Activated CD4-positive, alpha-beta T cell treated with anti-CD3 and anti-CD28 coated beads for 36 hours (primary cell): ENCODE measurements at regions not wholly inside any gene's neighbourhood (a gene's known extent, or its start where the extent isn't known, plus 50 kb on each side); places are given as distances from the start of the nearest gene placed in this dataset.

ENCODE experiments used
- ATAC-seq: fragments of 200-7000 bp; cut with Tn5 transposase; one replicate; pipeline ENCODE4 v1.10.0; 2021; ENCODE audit warnings: mild to moderate bottlenecking, moderate library complexity
- CTCF ChIA-PET: fragments of 350-600 bp; sonication (Branson Sonifier 250); formaldehyde crosslinking; loops from one replicate; lab custom pipeline; 2021; ENCODE audit warnings: antibody characterized with exemption; lab: Charles Lee
- POLR2A ChIA-PET: fragments of 350-600 bp; sonication (Branson Sonifier 250); formaldehyde crosslinking; loops from one replicate; lab custom pipeline; 2021; ENCODE audit warnings: antibody characterized with exemption, inconsistent platforms; lab: Charles Lee
- DNase-seq: peaks from one replicate; pipeline ENCODE4 v3.0.0-alpha.2; 2020
- H3K27ac Mint-ChIP-seq: one replicate; pipeline ENCODE4 v1.8.0; 2021; ENCODE audit warnings: mixed read lengths
- H3K27me3 Mint-ChIP-seq: one replicate; pipeline ENCODE4 v1.8.0; 2021; ENCODE audit warnings: mixed read lengths
- H3K36me3 Mint-ChIP-seq: one replicate; pipeline ENCODE4 v1.8.0; 2021; ENCODE audit warnings: low read depth, mixed read lengths
- H3K4me1 Mint-ChIP-seq: one replicate; pipeline ENCODE4 v1.8.0; 2021; ENCODE audit warnings: mixed read lengths
- H3K4me3 Mint-ChIP-seq: one replicate; pipeline ENCODE4 v1.8.0; 2021; ENCODE audit warnings: mild to moderate bottlenecking, moderate library complexity, mixed read lengths
- H3K9me3 Mint-ChIP-seq: one replicate; pipeline ENCODE4 v1.8.0; 2021; ENCODE audit warnings: low read depth, mixed read lengths
- intact Hi-C, 2 experiments: fragments of 100-400 bp; cut with DNase I in 1 of 2; cut with micrococcal nuclease in 1 of 2; formaldehyde crosslinking; loops; one replicate each; pipeline versions ENCODE4 v1.14.2 to v1.15.1; 2022 to 2024; cut with DNase I, micrococcal nuclease

DNA sequence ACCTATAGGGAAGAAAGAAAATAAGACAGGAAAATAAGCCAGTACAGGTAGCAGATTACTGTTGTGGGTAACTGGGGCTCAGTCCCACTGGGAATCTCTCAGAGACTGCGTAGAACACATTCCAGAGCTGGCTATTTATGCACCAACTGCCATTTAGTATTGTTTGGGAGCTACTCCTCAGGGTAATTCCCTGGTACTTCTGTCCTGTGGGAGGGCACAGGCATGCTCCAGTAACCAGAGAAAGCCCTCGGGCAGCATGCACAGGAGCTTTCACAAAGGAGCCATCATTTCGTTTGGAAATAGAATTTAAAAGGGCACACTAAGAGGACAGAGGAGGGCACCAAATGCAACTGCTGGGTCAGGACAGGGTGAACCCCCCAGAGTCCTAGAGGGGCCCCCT, 148.0 kb upstream of the LRFN2 start:
- POLR2A ChIA-PET = no interaction called here

GRCh38 chr6:40734607-40735006, 147.4 kb upstream of the LRFN2 start:
- ATAC-seq = no peak
- DNase-seq = no peak
- peaks cover 7% of the 10 kb centered on the region for H3K27me3 Mint-ChIP-seq
- no peaks in the 10 kb centered on the region for H3K4me1 Mint-ChIP-seq
- H3K4me3 Mint-ChIP-seq = no peak overlapping the region
- intact Hi-C loops = no loop called here
- CTCF ChIA-PET = interaction anchor here (0.6 kb wide), 1 partner anchor 986 kb away, joined by 3 read pairs; no protein-coding TSS in a partner anchor
- no peaks in the 10 kb centered on the region for H3K9me3 Mint-ChIP-seq
- H3K36me3 Mint-ChIP-seq = no peaks in the 10 kb centered on the region
- POLR2A ChIA-PET = no interaction called here
- no peak overlapping the region for H3K27ac Mint-ChIP-seq

More for the DNA sequence above, 148.0 kb upstream of the LRFN2 start:
- intact Hi-C loops = no loop called here
- H3K4me1 Mint-ChIP-seq = no peaks in the 10 kb centered on the region
- H3K9me3 Mint-ChIP-seq = no peaks in the 10 kb centered on the region
- H3K27ac Mint-ChIP-seq = no peak overlapping the region
- no peaks in the 10 kb centered on the region for H3K36me3 Mint-ChIP-seq
- CTCF ChIA-PET = no interaction called here
- DNase-seq (no peak), ATAC-seq (no peak)
- no peak overlapping the region for H3K4me3 Mint-ChIP-seq
- H3K27me3 Mint-ChIP-seq = peaks cover 7% of the 10 kb centered on the region

DNA sequence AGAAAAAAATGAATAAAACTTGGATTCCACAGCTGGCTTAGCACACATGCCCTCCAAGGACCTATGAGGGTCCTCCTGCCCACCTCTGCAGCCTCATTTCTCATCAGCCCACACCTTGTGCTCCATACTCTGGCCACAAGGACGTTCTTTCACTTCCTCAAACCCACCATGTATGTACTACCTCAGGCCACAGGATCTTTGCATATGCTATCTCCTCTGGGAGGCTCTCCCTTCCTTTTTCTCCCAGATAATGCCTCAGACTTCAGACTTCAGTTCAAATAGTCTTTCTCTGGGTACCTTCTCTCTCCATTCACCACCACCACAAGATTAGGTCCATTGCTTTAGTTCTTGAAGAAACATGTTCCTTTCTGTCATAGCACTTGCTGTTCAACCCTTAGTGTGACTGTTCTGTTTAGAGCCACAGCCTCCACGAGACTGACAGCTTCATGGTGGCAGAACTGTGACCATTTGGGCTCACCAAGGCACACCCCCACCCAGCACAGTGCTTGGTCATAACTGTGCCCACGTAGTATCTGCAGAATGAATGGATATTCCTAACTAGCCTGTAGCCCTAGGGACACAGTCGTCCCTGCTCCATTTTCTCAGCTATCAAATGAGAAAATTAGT, 146.7 kb upstream of the LRFN2 start:
- Mint-ChIP-seq H3K4me1 (no peaks in the 10 kb centered on the region), H3K27me3 (peaks cover 7% of the 10 kb centered on the region), H3K4me3 (no peak overlapping the region), H3K27ac (no peak overlapping the region), H3K36me3 (no peaks in the 10 kb centered on the region), H3K9me3 (no peaks in the 10 kb centered on the region)
- intact Hi-C loops = no loop called here
- ATAC-seq (no peak), DNase-seq (no peak)
- ChIA-PET POLR2A (no interaction called here), CTCF (no interaction called here)

- no peaks in the 10 kb centered on the region for H3K9me3 Mint-ChIP-seq
- H3K4me3 Mint-ChIP-seq = no peak overlapping the region
- DNase-seq (no peak), ATAC-seq (no peak)
- H3K36me3 Mint-ChIP-seq = no peaks in the 10 kb centered on the region
- H3K27me3 Mint-ChIP-seq = peaks cover 7% of the 10 kb centered on the region
- H3K27ac Mint-ChIP-seq = no peak overlapping the region
- H3K4me1 Mint-ChIP-seq = no peaks in the 10 kb centered on the region
- intact Hi-C loops = no loop called here
- POLR2A ChIA-PET = no interaction called here
- CTCF ChIA-PET = interaction anchor here (0.9 kb wide), 1 partner anchor 143 kb away, joined by 3 read pairs; no protein-coding TSS in a partner anchor
Observed at GRCh38 chr6:40733290-40733689, 146.1 kb upstream of the LRFN2 start.

GRCh38 chr6:40732878-40733277, 145.7 kb upstream of the LRFN2 start:
- Mint-ChIP-seq H3K36me3 (no peaks in the 10 kb centered on the region), H3K4me1 (no peaks in the 10 kb centered on the region), H3K9me3 (no peaks in the 10 kb centered on the region), H3K27ac (no peak overlapping the region), H3K27me3 (peaks cover 7% of the 10 kb centered on the region), H3K4me3 (no peak overlapping the region)
- no peak for ATAC-seq
- ChIA-PET CTCF (interaction anchor here (0.9 kb wide), 1 partner anchor 143 kb away, joined by 3 read pairs; no protein-coding TSS in a partner anchor), POLR2A (no interaction called here)
- intact Hi-C loops = no loop called here
- no peak for DNase-seq

DNA sequence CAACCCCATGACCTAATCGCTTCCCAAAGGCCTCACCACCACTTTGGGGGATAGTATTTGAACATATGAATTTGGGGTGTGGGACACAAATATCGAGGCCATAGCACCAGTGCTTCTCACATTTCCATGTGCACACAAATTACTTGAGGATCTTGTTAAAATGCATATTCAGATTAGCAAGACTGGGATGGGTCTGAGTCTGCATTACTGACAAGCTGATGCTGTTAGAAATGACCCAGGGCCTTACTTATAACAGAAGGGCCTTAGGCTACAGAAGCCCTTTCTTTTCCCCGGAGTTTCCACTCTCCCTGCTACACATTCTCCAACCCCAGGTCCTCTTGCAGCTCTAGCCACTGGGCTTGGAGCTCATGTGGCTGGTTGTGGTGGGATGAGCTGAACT, 141.5 kb upstream of the LRFN2 start:
- Mint-ChIP-seq H3K4me1 (no peaks in the 10 kb centered on the region), H3K4me3 (no peak overlapping the region), H3K27me3 (peaks cover 2% of the 10 kb centered on the region), H3K27ac (no peak overlapping the region), H3K36me3 (no peaks in the 10 kb centered on the region), H3K9me3 (no peaks in the 10 kb centered on the region)
- ChIA-PET POLR2A (no interaction called here), CTCF (interaction anchor here (0.5 to 0.7 kb wide), 3 partner anchors 33 to 882 kb away, joined by 3 read pairs; no protein-coding TSS in a partner anchor)
- ATAC-seq = no peak
- intact Hi-C loops = no loop called here
- no peak for DNase-seq

DNA sequence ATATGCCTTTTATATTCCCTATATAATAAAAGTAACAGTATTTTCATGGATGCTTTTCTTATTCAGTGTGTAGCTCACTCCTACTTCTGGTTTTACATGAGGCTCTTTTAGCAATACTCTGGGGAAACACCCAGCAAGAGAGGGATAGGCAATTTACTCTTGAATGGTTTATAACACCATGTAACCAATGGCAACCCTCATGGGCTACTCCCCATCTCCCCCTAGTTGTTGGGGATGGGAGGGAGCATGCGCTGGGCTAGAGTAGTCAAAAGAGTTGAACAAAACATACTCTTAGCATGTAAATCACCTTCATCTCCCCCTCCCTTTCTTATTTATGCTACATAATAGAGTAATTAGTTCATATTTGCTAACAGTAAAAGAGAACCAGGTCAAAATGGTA, 140.1 kb upstream of the LRFN2 start:
- H3K4me1 Mint-ChIP-seq = no peaks in the 10 kb centered on the region
- no peak overlapping the region for H3K4me3 Mint-ChIP-seq
- POLR2A ChIA-PET = no interaction called here
- H3K27me3 Mint-ChIP-seq = no peaks in the 10 kb centered on the region
- H3K36me3 Mint-ChIP-seq = no peaks in the 10 kb centered on the region
- DNase-seq (no peak), ATAC-seq (no peak)
- intact Hi-C loops = no loop called here
- CTCF ChIA-PET = no interaction called here
- H3K27ac Mint-ChIP-seq = no peak overlapping the region
- no peaks in the 10 kb centered on the region for H3K9me3 Mint-ChIP-seq

- Mint-ChIP-seq H3K9me3 (no peaks in the 10 kb centered on the region), H3K36me3 (no peaks in the 10 kb centered on the region), H3K27me3 (no peaks in the 10 kb centered on the region), H3K27ac (no peak overlapping the region), H3K4me1 (no peaks in the 10 kb centered on the region), H3K4me3 (no peak overlapping the region)
- ChIA-PET CTCF (no interaction called here), POLR2A (no interaction called here)
- DNase-seq (no peak), ATAC-seq (no peak)
- intact Hi-C loops = no loop called here
Observed at GRCh38 chr6:40726853-40727252, 139.7 kb upstream of the LRFN2 start.

GRCh38 chr6:40725390-40725789, 138.2 kb upstream of the LRFN2 start:
- ATAC-seq (no peak), DNase-seq (no peak)
- CTCF ChIA-PET = no interaction called here
- peaks cover 3% of the 10 kb centered on the region for H3K4me1 Mint-ChIP-seq
- no peak overlapping the region for H3K27ac Mint-ChIP-seq
- H3K36me3 Mint-ChIP-seq = no peaks in the 10 kb centered on the region
- H3K9me3 Mint-ChIP-seq = no peaks in the 10 kb centered on the region
- intact Hi-C loops = no loop called here
- POLR2A ChIA-PET = no interaction called here
- H3K27me3 Mint-ChIP-seq = no peaks in the 10 kb centered on the region
- no peak overlapping the region for H3K4me3 Mint-ChIP-seq

DNA sequence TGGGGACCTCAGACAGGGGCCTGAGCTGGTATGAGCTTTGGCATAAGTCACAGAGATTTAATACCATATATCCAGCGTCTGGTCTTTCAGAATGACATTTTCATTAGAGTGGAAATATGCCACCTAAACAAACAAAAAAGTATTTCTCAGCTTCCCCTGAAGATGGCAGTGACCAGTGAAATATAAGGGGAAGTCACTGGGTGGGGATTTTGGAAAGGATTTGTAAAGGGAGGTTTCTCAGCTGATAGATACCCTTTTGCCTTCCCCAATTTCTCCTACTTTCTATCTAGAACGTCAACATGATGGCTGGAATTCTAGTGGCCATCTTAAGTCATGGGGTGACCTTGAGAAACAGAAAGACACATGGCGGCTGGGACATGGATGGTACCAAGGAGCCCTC, 137.7 kb upstream of the LRFN2 start:
- intact Hi-C loops = no loop called here

DNA sequence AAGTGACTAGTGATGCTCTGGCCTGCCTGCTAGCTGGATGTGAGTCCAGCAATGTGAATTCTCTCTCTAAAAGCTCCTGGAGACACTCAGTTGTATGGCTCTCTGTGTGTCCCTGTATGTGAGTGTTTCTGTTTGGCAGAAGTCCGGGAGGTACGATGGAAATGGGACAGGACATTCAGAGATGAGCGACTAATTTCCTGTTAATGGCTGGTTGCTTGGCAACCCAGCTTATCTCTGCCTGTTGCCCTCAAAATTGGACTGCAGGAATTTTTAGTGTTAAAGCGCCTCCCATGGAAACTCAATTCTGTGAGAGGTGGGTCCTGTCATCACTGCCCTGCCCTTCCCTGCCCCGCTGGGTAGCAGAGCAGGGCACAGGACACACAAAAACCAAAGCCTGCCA, 136.8 kb upstream of the LRFN2 start:
- ChIA-PET POLR2A (no interaction called here), CTCF (no interaction called here)
- Mint-ChIP-seq H3K36me3 (no peaks in the 10 kb centered on the region), H3K9me3 (no peaks in the 10 kb centered on the region), H3K27ac (no peak overlapping the region), H3K4me1 (peaks cover 14% of the 10 kb centered on the region), H3K27me3 (no peaks in the 10 kb centered on the region), H3K4me3 (no peak overlapping the region)
- ATAC-seq (no peak), DNase-seq (no peak)
- intact Hi-C loops = no loop called here

More for the DNA sequence above, 137.7 kb upstream of the LRFN2 start:
- ChIA-PET POLR2A (no interaction called here), CTCF (no interaction called here)
- ATAC-seq (no peak), DNase-seq (no peak)
- no peak overlapping the region for H3K4me3 Mint-ChIP-seq
- no peak overlapping the region for H3K27ac Mint-ChIP-seq
- no peaks in the 10 kb centered on the region for H3K27me3 Mint-ChIP-seq
- peaks cover 7% of the 10 kb centered on the region for H3K4me1 Mint-ChIP-seq
- H3K9me3 Mint-ChIP-seq = no peaks in the 10 kb centered on the region
- H3K36me3 Mint-ChIP-seq = no peaks in the 10 kb centered on the region

GRCh38 chr6:40722553-40723258, 135.5 kb upstream of the LRFN2 start:
- peaks cover 14% of the 10 kb centered on the region for H3K4me1 Mint-ChIP-seq
- DNase-seq = no peak
- no peaks in the 10 kb centered on the region for H3K36me3 Mint-ChIP-seq
- intact Hi-C loops = no loop called here
- no peaks in the 10 kb centered on the region for H3K27me3 Mint-ChIP-seq
- no peak overlapping the region for H3K27ac Mint-ChIP-seq
- ChIA-PET POLR2A (no interaction called here), CTCF (no interaction called here)
- no peak overlapping the region for H3K4me3 Mint-ChIP-seq
- no peaks in the 10 kb centered on the region for H3K9me3 Mint-ChIP-seq
- ATAC-seq = no peak
